ENCODE measurements at regions not wholly inside any gene's neighbourhood (a gene's known extent, or its start where the extent isn't known, plus 50 kb on each side); places are given as distances from the start of the nearest gene placed in this dataset.
A peak's percentile ranks its signal among the peaks of the same experiment; 100 is the strongest.

DNA sequence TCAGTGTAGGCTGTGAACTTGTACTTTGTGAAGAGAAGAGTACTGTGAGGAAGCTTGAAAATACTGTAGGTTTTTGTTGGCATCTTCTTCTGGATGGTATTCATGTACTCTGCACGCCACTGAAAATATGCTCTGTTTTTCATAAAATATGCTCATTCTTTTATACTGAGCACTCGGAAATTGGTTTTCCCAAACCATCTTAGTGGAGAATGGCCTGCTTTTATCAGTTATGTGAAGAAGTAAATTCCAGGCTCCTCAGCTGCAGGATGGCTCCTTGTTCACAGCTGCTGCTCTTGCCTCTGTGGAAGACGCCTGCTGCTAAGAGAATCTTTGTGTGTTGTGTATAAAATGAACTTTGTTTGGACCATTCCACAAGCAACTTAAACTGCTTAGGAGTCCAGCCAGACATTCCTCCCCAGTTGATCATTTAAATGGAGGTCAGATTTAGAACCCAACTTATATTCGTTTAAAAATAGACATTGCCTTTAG is 443.5 kb upstream of the RGS6 start:
- no TSS peak for BruUV-seq (replicated peaks)
- Histone ChIP-seq H3K4me1 (ENCODE audit: control insufficient read depth, extremely low read depth, insufficient read depth, low read length) (no peaks in the 10 kb centered on the region), H3K27me3 (ENCODE audit: control insufficient read depth in 2 of 2, insufficient read depth in 2 of 2, low read length in 2 of 2) (no peaks in the 10 kb centered on the region), H3K79me2 (ENCODE audit: control insufficient read depth, insufficient read depth, low read length) (no peaks in the 10 kb centered on the region), H3K9ac (replicated peaks; ENCODE audit: extremely low read depth, insufficient read depth, low read length) (no peak overlapping the region), H2AFZ (ENCODE audit: low read depth, low read length) (no peak overlapping the region), H3K4me3 (replicated peaks in 1 of 3; ENCODE audit: insufficient read depth in 1 of 3, low read depth in 1 of 3, low read length in 3 of 3) (no peak overlapping the region), H3K4me2 (ENCODE audit: insufficient read depth, low read length) (no peak overlapping the region), H3K36me3 (ENCODE audit: control insufficient read depth in 2 of 2, extremely low read depth in 1 of 2, insufficient read depth in 2 of 2, low read length in 2 of 2) (no peaks in the 10 kb centered on the region), H3K9me3 (replicated peaks; ENCODE audit: control insufficient read depth, insufficient read depth, low read length) (no peaks in the 10 kb centered on the region), H3K27ac (ENCODE audit: insufficient read depth, low read depth, low read length) (no peak overlapping the region), H4K20me1 (replicated peaks; ENCODE audit: control insufficient read depth, extremely low read depth, insufficient read depth, low read length) (no peaks in the 10 kb centered on the region), H3K9me1 (replicated peaks; ENCODE audit: control insufficient read depth, extremely low read depth, insufficient read depth, low read length) (no peaks in the 10 kb centered on the region)
- DNase-seq (ENCODE audit: low read depth, low spot score) (no peak), FAIRE-seq (peak; percentile 21)
- ChIA-PET CTCF (interaction anchor here (1.7 kb wide), 1 partner anchor 9 kb away, joined by 5 read pairs; no protein-coding TSS in a partner anchor), POLR2A (no interaction called here)
- intact Hi-C loops (cut with micrococcal nuclease), result no loop called here
- dilution Hi-C loops (cut with MboI; ENCODE audit: extremely low pct_ligation_motif_present, low sequenced_read_pairs), result no loop called here
- no peak for TF ChIP-seq MYC (IDR thresholded peaks at IDR 0.05; ENCODE audit: low read depth, low read length)
- no peak for TF ChIP-seq EZH2 (IDR thresholded peaks at IDR 0.05; ENCODE audit: borderline replicate concordance, low read depth, low read length, severe bottlenecking)
- no peak for TF ChIP-seq POLR2A (IDR thresholded peaks at IDR 0.05; ENCODE audit: low read depth, low read length)
- TF ChIP-seq, protein P1, sequence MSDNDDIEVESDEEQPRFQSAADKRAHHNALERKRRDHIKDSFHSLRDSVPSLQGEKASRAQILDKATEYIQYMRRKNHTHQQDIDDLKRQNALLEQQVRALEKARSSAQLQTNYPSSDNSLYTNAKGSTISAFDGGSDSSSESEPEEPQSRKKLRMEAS (IDR thresholded peaks at IDR 0.05; ENCODE audit: insufficient read depth, insufficient read length), result no peak
- TF ChIP-seq GATA2 (IDR thresholded peaks at IDR 0.05; ENCODE audit: insufficient read depth, insufficient read length, low read depth, low read length), result no peak
- no peak for TF ChIP-seq JUN (IDR thresholded peaks at IDR 0.05; ENCODE audit: borderline replicate concordance, insufficient read depth, insufficient read length, low read depth)
- no peak for TF ChIP-seq FOS (IDR thresholded peaks at IDR 0.05; ENCODE audit: borderline replicate concordance, insufficient read depth, low read length)
- TF ChIP-seq POLR2AphosphoS5 (IDR thresholded peaks at IDR 0.05; ENCODE audit: insufficient read depth, low read depth, low read length), result no peak
- TF ChIP-seq CTCF (IDR thresholded peaks at IDR 0.05; ENCODE audit: extremely low read depth in 1 of 2, insufficient read depth in 1 of 2, low read depth in 1 of 2, low read length in 2 of 2), result no peak
